Astrocyte of the cerebellum (primary cell): ENCODE measurements at regions not wholly inside any gene's neighbourhood (a gene's known extent, or its start where the extent isn't known, plus 50 kb on each side); places are given as distances from the start of the nearest gene placed in this dataset.

Source experiments
- DNase-seq: peaks from one replicate; pipeline ENCODE4 v3.0.0-alpha.2; 2011; ENCODE audit warnings: low read depth
- H3K4me3 ChIP-seq: 2 replicates; pipeline ENCODE4 v1.5.1; 2011; ENCODE audit warnings: mild to moderate bottlenecking, low read depth, low read length, moderate library complexity
- in situ Hi-C: cut with HindIII; loops from 2 replicates; pipeline ENCODE4 v1.10.0; 2017; ENCODE audit warnings: low sequenced_read_pairs
- TF ChIP-seq, protein P1 (sequence below): IDR thresholded peaks from 2 replicates; pipeline ENCODE4 v1.5.1; 2012; ENCODE audit warnings: low read length, low read depth, moderate library complexity, mild to moderate bottlenecking; ENCODE audit errors: missing control alignments

DNA sequence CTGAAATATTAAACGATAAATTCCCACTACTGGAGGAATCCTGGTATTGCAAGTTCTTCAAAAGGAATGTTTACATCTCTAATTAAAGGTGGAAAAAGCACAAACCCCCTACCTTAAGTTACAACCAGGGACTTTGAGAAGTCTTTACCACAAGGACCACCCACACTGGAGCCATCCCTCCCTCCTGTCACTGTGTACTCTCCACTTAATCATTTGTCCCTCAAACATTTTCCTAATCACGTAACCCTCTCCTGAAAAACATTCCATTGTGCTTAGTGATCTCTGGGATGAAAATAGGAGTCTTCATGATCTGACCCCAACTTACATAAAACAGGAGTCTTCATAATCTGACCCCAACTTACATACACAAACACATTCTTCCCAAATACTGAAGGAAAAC, 85.7 kb downstream of the SUCLG1 start:
- no peak for DNase-seq
- TF ChIP-seq, protein P1, sequence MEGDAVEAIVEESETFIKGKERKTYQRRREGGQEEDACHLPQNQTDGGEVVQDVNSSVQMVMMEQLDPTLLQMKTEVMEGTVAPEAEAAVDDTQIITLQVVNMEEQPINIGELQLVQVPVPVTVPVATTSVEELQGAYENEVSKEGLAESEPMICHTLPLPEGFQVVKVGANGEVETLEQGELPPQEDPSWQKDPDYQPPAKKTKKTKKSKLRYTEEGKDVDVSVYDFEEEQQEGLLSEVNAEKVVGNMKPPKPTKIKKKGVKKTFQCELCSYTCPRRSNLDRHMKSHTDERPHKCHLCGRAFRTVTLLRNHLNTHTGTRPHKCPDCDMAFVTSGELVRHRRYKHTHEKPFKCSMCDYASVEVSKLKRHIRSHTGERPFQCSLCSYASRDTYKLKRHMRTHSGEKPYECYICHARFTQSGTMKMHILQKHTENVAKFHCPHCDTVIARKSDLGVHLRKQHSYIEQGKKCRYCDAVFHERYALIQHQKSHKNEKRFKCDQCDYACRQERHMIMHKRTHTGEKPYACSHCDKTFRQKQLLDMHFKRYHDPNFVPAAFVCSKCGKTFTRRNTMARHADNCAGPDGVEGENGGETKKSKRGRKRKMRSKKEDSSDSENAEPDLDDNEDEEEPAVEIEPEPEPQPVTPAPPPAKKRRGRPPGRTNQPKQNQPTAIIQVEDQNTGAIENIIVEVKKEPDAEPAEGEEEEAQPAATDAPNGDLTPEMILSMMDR: no peak
- H3K4me3 ChIP-seq: no peak overlapping the region
- in situ Hi-C loops: no loop called here

DNA sequence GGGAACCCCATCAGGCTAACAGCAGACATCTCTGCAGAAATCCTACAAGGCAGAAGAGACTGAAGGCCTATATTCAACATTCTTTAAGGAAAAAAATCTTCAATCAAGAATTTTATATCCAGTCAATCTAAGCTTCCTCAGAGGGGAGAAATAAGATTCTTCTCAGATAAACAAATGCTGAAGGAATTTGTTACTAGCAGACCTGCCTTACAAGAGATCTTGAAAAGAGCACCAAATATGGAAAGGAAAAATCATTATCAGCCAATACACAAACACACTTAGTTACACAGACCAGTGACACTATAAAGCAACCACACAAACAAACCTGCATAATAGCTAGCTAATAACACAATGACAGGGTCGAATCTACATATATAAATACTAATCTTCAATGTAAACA, 96.5 kb downstream of the SUCLG1 start:
- no peak overlapping the region for H3K4me3 ChIP-seq
- no peak for DNase-seq
- in situ Hi-C loops: no loop called here
- TF ChIP-seq, protein P1: no peak

DNA sequence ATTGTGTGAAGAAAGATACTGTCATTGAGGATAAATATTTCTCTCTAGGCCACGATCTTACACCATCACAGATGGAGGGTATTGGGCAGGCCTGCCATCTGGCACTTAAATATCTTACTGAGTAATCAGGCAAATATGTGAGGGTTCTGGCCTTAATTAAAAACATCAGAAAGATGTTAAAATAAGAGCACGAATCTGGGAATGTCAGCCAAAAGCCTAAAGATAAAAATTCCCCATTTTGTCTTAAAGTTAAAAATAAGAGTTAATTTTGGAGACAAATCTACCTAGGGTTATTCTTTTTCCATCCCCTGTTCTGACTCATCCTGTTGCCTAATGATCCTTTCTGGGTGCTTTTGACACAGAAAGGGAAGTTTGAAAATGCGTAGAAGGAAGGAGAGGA, 121.0 kb downstream of the SUCLG1 start:
- in situ Hi-C loops: no loop called here
- H3K4me3 ChIP-seq: no peak overlapping the region
- TF ChIP-seq, protein P1: no peak
- DNase-seq: no peak

DNA sequence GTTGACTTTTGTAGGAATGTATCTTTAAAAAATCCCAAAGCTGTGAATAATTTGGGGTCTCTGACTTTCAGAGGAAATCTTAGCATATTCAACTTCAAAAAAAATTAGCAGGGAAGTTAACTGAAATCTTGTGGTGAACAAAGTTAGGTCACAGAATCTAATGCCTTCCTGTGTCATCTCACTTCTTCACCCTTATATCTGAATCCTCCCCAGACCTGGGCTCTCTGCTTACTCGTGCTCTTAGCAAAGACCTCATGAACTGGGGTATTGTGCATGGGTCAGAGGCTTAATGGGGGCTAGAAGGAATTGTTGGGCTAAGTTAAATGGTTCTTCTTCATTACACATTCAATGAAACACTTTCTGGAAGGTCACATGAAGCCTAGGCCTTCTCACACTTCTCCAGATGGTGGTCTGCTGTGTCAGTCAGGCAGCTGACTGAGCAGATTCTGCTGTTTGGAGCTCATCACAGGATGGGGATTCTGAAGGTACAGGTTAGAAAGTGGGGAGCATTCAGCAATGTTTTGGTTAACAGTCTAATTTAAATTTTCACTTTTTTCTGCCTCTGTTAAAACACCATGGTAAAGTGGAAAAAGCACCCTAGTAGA, 131.3 kb downstream of the SUCLG1 start:
- TF ChIP-seq, protein P1: no peak
- in situ Hi-C loops: no loop called here
- H3K4me3 ChIP-seq: no peak overlapping the region
- no peak for DNase-seq

DNA sequence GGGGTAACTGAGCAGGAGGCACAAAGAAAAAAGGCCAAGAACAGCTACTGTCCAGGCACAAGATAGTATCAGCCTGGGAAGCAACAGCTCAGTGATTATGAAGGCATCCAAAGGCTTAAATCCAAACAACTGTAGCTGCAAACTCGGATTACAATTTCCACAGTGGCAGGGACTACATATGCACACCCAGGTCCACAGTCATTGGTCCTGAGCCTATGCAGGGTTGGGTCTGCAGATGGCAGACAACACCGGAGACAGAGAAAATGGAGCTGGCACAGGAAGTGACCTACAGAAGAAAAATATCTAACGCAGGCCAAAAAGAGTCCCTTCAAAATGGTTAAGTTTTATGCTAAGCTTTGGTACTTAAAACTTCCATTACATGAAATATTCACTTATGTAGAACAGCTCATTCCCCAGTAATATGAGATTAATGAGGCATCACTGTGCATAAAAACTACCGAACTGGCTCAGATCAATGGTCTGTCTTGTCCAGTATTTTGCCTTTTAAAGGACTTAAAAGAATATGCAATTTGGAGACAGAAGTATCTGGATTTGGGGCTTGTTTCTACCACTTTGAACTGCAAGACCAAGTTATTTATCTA, 132.1 kb downstream of the SUCLG1 start:
- no peak overlapping the region for H3K4me3 ChIP-seq
- DNase-seq: no peak
- in situ Hi-C loops: no loop called here

DNA sequence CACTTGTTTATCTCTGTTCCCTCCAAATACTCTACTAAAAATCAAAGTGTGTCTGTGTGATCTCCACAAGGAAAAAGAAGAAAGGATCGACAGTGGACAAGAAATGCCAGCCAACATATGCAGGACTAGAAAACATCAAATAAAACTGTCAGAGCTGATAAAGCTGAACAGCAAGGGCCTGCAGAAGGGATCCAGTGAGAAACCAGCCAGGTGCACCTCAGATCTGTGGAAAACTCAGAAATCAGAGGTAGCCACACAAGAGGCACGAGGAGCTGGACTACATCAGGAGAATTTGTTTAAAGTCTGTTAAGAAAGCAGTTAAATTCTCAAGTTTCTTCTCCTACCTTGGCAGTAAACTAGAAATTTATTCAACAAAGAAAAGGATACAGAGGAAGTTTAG, 135.2 kb downstream of the SUCLG1 start:
- no peak overlapping the region for H3K4me3 ChIP-seq
- no peak for DNase-seq
- TF ChIP-seq, protein P1: no peak
- in situ Hi-C loops: no loop called here

More for the DNA sequence above, 132.1 kb downstream of the SUCLG1 start:
- TF ChIP-seq, protein P1: no peak
